GM12891 (cell line): ENCODE measurements at regions not wholly inside any gene's neighbourhood (a gene's known extent, or its start where the extent isn't known, plus 50 kb on each side); places are given as distances from the start of the nearest gene placed in this dataset.

ENCODE experiments used
- PAX5 ChIP-seq: IDR thresholded peaks from 2 replicates; pipeline ENCODE4 v1.6.1; 2011; ENCODE audit warnings: low read length, moderate library complexity, mild to moderate bottlenecking; ENCODE audit not compliant: insufficient read depth, severe bottlenecking
- POLR2A ChIP-seq: IDR thresholded peaks from 2 replicates; pipeline ENCODE4 v1.6.1; 2011; ENCODE audit warnings: low read depth, low read length, control low read depth
- POLR2AphosphoS5 ChIP-seq: IDR thresholded peaks from 2 replicates; pipeline ENCODE4 v1.6.1; 2011; ENCODE audit warnings: low read depth, low read length, control low read depth
- SPI1 ChIP-seq: IDR thresholded peaks from 2 replicates; pipeline ENCODE4 v1.6.1; 2011; ENCODE audit warnings: low read depth, low read length, control low read depth
- TAF1 ChIP-seq: IDR thresholded peaks from 2 replicates; pipeline ENCODE4 v1.6.1; 2011; ENCODE audit warnings: low read depth, low read length, control low read depth

DNA sequence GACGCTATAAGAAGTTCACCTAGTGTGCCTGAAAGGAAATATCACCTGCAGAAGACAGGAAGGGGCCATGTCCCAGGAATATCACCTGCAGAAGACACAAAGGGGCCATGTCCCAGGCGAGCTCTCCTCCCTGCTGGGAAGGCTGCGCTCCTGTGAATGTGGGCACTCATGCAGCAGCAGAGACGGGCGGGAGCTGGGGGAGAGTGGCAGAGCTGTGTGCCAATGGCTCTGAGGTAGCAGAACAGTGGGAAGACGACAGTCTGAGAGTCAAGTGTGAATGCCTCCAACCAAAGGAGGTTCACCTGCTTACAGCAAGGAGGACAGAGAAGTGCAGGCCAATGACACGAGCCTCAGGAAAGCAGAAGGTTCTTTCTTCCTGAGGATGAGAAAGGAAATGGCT is 117.9 kb upstream of the SALL3 start:
- TF ChIP-seq SPI1 (no peak), POLR2A (no peak), TAF1 (no peak), PAX5 (no peak), POLR2AphosphoS5 (no peak)
